ENCODE measurements at regions not wholly inside any gene's neighbourhood (a gene's known extent, or its start where the extent isn't known, plus 50 kb on each side); places are given as distances from the start of the nearest gene placed in this dataset.

DNA sequence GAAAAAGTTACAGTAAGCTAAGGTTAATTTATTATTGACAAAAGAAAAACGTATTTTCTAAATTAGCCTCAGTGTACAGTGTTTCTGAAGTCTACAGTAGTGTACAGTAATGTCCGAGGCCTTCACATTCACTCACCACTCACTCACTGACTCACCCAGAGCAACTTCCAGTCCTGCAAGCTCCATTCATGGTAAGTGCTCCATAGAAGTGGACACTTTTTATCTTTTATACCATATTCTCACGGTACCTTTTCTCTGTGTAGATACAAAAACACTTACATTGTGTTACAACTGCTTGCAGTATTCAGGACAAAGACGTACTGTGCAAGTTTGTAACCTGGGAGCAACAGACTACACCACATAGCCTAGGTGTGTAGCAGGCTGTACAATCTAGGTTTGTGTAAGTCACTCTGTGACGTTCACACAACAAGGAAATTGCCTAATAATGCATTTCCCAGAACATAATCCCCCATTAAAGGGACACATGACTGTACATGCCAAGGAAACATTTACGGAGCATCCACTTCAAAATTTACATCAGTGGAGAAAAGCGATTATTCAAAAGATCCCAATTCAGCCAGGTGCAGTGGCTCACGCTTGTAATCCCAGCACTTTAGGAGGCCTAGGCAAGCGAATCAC lies 133.4 kb downstream of the BANF2 start (continued):
- TF ChIP-seq ZNF12 (CRISPR knock-in tag; IDR thresholded peaks at IDR 0.05) (no peak), ZFYVE20 (CRISPR knock-in tag; IDR thresholded peaks at IDR 0.05; ENCODE audit: borderline replicate concordance, low read depth) (no peak), MAF1 (CRISPR knock-in tag; IDR thresholded peaks at IDR 0.05; ENCODE audit: borderline replicate concordance) (no peak), ZNF263 (CRISPR knock-in tag; IDR thresholded peaks at IDR 0.05) (no peak)
- TF ChIP-seq, protein P1, sequence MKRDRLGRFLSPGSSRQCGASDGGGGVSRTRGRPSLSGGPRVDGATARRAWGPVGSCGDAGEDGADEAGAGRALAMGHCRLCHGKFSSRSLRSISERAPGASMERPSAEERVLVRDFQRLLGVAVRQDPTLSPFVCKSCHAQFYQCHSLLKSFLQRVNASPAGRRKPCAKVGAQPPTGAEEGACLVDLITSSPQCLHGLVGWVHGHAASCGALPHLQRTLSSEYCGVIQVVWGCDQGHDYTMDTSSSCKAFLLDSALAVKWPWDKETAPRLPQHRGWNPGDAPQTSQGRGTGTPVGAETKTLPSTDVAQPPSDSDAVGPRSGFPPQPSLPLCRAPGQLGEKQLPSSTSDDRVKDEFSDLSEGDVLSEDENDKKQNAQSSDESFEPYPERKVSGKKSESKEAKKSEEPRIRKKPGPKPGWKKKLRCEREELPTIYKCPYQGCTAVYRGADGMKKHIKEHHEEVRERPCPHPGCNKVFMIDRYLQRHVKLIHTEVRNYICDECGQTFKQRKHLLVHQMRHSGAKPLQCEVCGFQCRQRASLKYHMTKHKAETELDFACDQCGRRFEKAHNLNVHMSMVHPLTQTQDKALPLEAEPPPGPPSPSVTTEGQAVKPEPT (CRISPR knock-in tag; IDR thresholded peaks at IDR 0.05; ENCODE audit: low read depth): no peak

DNA sequence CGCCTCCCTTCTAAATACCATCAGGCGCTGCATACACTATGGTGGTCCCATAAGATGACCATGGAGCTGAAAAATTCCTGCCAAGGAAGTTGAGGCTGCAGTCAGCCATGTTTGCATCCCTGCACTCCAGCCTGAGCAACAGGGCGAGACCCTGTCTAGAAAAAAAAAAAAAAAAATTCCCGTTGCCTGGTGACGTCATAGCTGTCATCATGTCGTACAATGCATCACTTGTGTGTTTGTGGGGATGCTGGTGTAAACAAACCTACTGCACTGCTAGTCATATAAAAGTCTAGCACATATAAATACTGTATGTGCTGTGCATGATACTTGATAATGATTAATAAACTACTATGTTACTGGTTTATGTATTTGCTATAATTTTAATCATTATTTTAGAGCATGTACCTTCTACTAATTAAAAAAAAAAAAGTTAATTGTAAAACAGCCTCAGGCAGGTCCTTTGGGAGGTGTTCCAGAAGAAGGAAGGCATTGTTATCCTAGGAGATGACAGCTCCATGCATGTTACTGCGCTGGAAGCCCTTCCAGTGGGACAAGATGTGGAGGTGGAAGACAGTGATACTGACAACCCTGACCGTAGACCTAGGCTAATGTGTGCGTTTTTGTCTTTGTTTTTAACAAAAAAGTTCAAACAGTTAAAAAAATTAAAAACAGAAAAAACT lies 132.6 kb downstream of the BANF2 start:
- intact Hi-C loops (cut with micrococcal nuclease; ENCODE audit: unreplicated experiment): no loop called here
- TF ChIP-seq ATF7 (IDR thresholded peaks at IDR 0.05) (peak; percentile 97), ATF7 (CRISPR knock-in tag; IDR thresholded peaks at IDR 0.05) (no peak), ARHGAP35 (CRISPR knock-in tag; IDR thresholded peaks at IDR 0.05; ENCODE audit: borderline replicate concordance) (no peak), ZNF180 (CRISPR knock-in tag; IDR thresholded peaks at IDR 0.05; ENCODE audit: borderline replicate concordance, low read depth) (no peak), CREB1 (IDR thresholded peaks at IDR 0.05) (peak; percentile 97), CREB1 (CRISPR knock-in tag; IDR thresholded peaks at IDR 0.05) (no peak)
- TF ChIP-seq, protein P2, sequence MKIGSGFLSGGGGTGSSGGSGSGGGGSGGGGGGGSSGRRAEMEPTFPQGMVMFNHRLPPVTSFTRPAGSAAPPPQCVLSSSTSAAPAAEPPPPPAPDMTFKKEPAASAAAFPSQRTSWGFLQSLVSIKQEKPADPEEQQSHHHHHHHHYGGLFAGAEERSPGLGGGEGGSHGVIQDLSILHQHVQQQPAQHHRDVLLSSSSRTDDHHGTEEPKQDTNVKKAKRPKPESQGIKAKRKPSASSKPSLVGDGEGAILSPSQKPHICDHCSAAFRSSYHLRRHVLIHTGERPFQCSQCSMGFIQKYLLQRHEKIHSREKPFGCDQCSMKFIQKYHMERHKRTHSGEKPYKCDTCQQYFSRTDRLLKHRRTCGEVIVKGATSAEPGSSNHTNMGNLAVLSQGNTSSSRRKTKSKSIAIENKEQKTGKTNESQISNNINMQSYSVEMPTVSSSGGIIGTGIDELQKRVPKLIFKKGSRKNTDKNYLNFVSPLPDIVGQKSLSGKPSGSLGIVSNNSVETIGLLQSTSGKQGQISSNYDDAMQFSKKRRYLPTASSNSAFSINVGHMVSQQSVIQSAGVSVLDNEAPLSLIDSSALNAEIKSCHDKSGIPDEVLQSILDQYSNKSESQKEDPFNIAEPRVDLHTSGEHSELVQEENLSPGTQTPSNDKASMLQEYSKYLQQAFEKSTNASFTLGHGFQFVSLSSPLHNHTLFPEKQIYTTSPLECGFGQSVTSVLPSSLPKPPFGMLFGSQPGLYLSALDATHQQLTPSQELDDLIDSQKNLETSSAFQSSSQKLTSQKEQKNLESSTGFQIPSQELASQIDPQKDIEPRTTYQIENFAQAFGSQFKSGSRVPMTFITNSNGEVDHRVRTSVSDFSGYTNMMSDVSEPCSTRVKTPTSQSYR (CRISPR knock-in tag; IDR thresholded peaks at IDR 0.05; ENCODE audit: borderline replicate concordance): no peak
- Histone ChIP-seq H3K4me3 (replicated peaks in 1 of 3; ENCODE audit: insufficient read depth in 1 of 3, low read depth in 2 of 3, low read length in 3 of 3) (no peak overlapping the region), H3K27me3 (ENCODE audit: control insufficient read depth in 1 of 2, insufficient read depth in 2 of 2, low read length in 2 of 2) (no peaks in the 10 kb centered on the region; a peak in 1 of 5 replicates), H3K36me3 (replicated peaks in 1 of 2; ENCODE audit: control insufficient read depth in 1 of 2, insufficient read depth in 2 of 2, low read length in 2 of 2) (no peaks in the 10 kb centered on the region), H4K20me1 (ENCODE audit: insufficient read depth, low read length) (no peaks in the 10 kb centered on the region), H3K9ac (ENCODE audit: insufficient read depth, low read depth, low read length) (no peak overlapping the region), H3K27ac (ENCODE audit: extremely low read length, insufficient read depth, low read length) (no peak overlapping the region), H3K4me1 (ENCODE audit: insufficient read depth, low read length) (peaks cover 48% of the 10 kb centered on the region), H2AFZ (ENCODE audit: low read length) (no peak overlapping the region), H3K9me3 (ENCODE audit: low read length) (no peaks in the 10 kb centered on the region), H3K4me2 (ENCODE audit: low read depth, low read length) (no peak overlapping the region), H3K79me2 (ENCODE audit: insufficient read depth, low read length) (no peaks in the 10 kb centered on the region)
- 60% methylated on average over 9 of the region's 9 CpGs for WGBS (ENCODE audit: low lambda C conversion rate)
- in situ Hi-C loops (cut with HindIII; ENCODE audit: extremely low pct_ligation_motif_present, low pct_unique_long_range_greater_than_20kb): no loop called here
- ChIA-PET POLR2A (interaction anchor here (1.3 to 1.5 kb wide), 2 partner anchors 22 to 150 kb away, joined by 3 read pairs; partner anchors contain the start of gene RRBP1), CTCF (ENCODE audit: low intra/inter-chr PET ratio, low total read pairs) (no interaction called here)
- FAIRE-seq (no peak), ATAC-seq (no peak), DNase-seq (ENCODE audit: low spot score) (no peak)
- BruUV-seq (replicated peaks): no TSS peak

Data from HepG2 (cell line).